ENCODE measurements at regions not wholly inside any gene's neighbourhood (a gene's known extent, or its start where the extent isn't known, plus 50 kb on each side); places are given as distances from the start of the nearest gene placed in this dataset.
A peak's percentile ranks its signal among the peaks of the same experiment; 100 is the strongest.

GRCh38 chr22:20652130-20652529, 121.8 kb upstream of the SERPIND1 start:
- intact Hi-C loops (cut with DNase I), result no loop called here
- no peak for TF ChIP-seq CTCF (IDR thresholded peaks at IDR 0.05)
- H3K27ac ChIP-seq, result no peak overlapping the region
- ATAC-seq, result no peak
- H3K4me1 ChIP-seq, result no peaks in the 10 kb centered on the region
- no peaks in the 10 kb centered on the region for H3K9me3 ChIP-seq
- H3K36me3 ChIP-seq, result no peaks in the 10 kb centered on the region
- no peaks in the 10 kb centered on the region for H3K27me3 ChIP-seq
- H3K4me3 ChIP-seq, result no peak overlapping the region
- no peak for DNase-seq

DNA sequence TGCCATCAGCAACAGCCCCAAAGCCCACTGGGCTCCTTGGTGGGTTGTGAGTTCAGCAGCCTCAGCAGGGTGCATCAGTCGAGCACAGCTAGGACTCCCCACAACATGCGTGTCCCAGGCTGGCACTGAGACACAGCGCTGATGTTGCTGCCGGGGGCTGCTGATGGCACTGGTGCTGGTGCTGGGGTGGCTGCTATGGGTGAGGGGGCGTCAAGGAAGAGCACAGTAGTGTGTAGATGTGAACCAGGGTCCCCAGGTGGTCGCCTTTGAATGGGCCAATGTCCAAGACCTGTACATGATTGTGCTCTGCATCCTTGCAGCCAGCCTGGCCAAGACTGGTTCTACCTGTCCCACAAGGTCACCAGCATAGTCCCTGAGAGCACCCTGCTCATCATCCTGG, 121.3 kb upstream of the SERPIND1 start:
- no peaks in the 10 kb centered on the region for H3K27me3 ChIP-seq
- ATAC-seq, result no peak
- H3K4me1 ChIP-seq, result no peaks in the 10 kb centered on the region
- no peaks in the 10 kb centered on the region for H3K36me3 ChIP-seq
- H3K27ac ChIP-seq, result no peak overlapping the region
- no peak for TF ChIP-seq CTCF (IDR thresholded peaks at IDR 0.05)
- H3K4me3 ChIP-seq, result no peak overlapping the region
- no peak for DNase-seq
- intact Hi-C loops (cut with DNase I), result no loop called here
- no peaks in the 10 kb centered on the region for H3K9me3 ChIP-seq

GRCh38 chr22:20653012-20653794, 120.7 kb upstream of the SERPIND1 start:
- intact Hi-C loops (cut with DNase I), result no loop called here
- no peak for TF ChIP-seq CTCF (IDR thresholded peaks at IDR 0.05)
- Histone ChIP-seq H3K9me3 (no peaks in the 10 kb centered on the region), H3K4me3 (no peak overlapping the region), H3K36me3 (no peaks in the 10 kb centered on the region), H3K27ac (no peak overlapping the region), H3K27me3 (no peaks in the 10 kb centered on the region), H3K4me1 (no peaks in the 10 kb centered on the region)
- ATAC-seq, result no peak
- no peak for DNase-seq

GRCh38 chr22:20653795-20654342, 120.0 kb upstream of the SERPIND1 start:
- intact Hi-C loops (cut with DNase I), result no loop called here
- no peak for ATAC-seq
- no peak for DNase-seq
- no peaks in the 10 kb centered on the region for H3K36me3 ChIP-seq
- no peak for TF ChIP-seq CTCF (IDR thresholded peaks at IDR 0.05)
- no peak overlapping the region for H3K27ac ChIP-seq
- no peaks in the 10 kb centered on the region for H3K4me1 ChIP-seq
- no peaks in the 10 kb centered on the region for H3K9me3 ChIP-seq
- H3K4me3 ChIP-seq, result no peak overlapping the region
- no peaks in the 10 kb centered on the region for H3K27me3 ChIP-seq

DNA sequence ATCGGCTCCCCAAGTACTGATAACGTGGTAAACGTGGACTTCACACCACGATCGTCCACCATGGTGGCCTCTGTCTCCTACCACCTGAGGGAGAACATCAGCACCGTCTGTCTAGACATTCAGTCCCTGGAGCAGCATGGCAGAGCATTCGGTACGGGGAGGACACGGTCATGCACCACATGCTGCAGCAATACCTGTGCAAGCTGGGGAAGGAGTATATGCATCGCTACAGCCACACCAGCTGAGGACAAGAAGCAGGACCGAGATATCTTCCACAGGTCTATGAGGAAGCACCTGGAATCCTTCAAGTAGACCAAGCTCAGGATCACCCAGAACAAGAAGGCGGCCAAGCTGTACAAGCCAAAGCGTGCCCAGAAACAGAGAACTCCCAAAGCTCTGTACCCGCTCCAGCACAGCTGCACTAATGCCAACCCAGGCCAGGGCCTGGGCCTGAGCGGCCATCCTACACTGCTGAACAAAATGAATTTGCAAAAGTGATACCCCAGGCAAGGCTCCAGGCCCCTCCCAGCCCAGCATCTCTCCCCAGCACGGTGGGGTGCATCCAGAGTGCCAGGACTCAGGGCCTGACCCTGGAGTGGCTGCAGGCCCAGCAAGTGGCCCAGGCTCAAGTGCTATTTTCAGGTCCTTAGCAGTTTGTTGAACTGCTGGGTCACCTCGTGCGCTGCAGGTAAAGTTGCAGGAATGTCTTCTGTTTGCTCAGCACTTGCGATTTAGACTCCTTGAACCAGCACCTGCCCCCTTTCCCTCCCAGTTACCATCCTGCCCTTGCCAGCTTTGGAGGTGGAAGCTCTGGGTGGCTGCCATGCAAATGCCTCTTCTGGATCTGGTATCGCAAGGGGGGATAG, 119.3 kb upstream of the SERPIND1 start:
- ATAC-seq (peak; percentile 94), DNase-seq (peak; percentile 81)
- Histone ChIP-seq H3K4me1 (no peaks in the 10 kb centered on the region), H3K36me3 (no peaks in the 10 kb centered on the region), H3K27me3 (no peaks in the 10 kb centered on the region), H3K4me3 (no peak overlapping the region), H3K9me3 (no peaks in the 10 kb centered on the region), H3K27ac (no peak overlapping the region)
- no peak for TF ChIP-seq CTCF (IDR thresholded peaks at IDR 0.05)
- intact Hi-C loops (cut with DNase I), result no loop called here

All from upper lobe of right lung (tissue), 1 donor.